GM23248 (cell line): ENCODE measurements at regions not wholly inside any gene's neighbourhood (a gene's known extent, or its start where the extent isn't known, plus 50 kb on each side); places are given as distances from the start of the nearest gene placed in this dataset.

Source experiments
- EZH2 ChIP-seq: fragments of 200-600 bp; sonication (generic); IDR thresholded peaks from 2 replicates; pipeline ENCODE4 v1.6.1; 2018; ENCODE audit warnings: antibody characterized with exemption, mild to moderate bottlenecking; ENCODE audit not compliant: insufficient read depth, poor library complexity, severe bottlenecking
- EZH2phosphoT487 ChIP-seq: fragments of 200-600 bp; sonication (generic); IDR thresholded peaks from 2 replicates; pipeline ENCODE4 v1.6.1; 2018; ENCODE audit warnings: antibody characterized with exemption, moderate library complexity, mild to moderate bottlenecking, low read depth; ENCODE audit not compliant: insufficient read depth

DNA sequence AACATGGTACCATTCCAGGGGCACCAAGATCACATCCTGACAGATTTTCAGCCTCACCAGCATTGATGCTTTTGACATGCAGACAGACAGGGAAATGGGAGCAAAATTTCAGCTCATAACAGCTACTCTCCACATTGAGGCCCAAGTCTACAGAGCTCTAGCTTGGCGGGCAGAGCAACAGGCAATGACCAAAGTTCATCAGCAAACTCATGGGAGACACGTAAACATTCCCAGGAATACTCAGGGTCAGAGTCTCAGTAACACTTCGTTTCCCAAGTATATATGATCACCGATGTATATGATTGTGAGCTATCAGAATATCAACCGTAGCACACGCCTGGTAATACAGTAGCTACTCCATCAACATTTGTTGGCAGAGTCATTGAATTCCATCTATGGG lies 59.2 kb upstream of the SLC24A5 start:
- TF ChIP-seq EZH2 = no peak
- no peak for TF ChIP-seq EZH2phosphoT487
